T-helper 17 cell (primary cell): ENCODE measurements at regions not wholly inside any gene's neighbourhood (a gene's known extent, or its start where the extent isn't known, plus 50 kb on each side); places are given as distances from the start of the nearest gene placed in this dataset.
A peak's percentile ranks its signal among the peaks of the same experiment; 100 is the strongest.

Experiments
- ATAC-seq: fragments of 150-1000 bp; cut with Tn5 transposase; 2 replicates; pipeline ENCODE4 v1.10.0; 2021; ENCODE audit warnings: mild to moderate bottlenecking, moderate library complexity
- DNase-seq, 3 donors: peaks; one replicate each; pipeline versions ENCODE4 v3.0.0 to v3.0.0-alpha.2; 2020 to 2021
- H3K9me3 ChIP-seq: one replicate; pipeline ENCODE4 v1.7.0; 2013; ENCODE audit warnings: low read length, mild to moderate bottlenecking; ENCODE audit not compliant: control insufficient read depth, poor library complexity, severe bottlenecking
- H3K27ac Mint-ChIP-seq: one replicate; pipeline ENCODE4 v1.8.0; 2022; ENCODE audit warnings: mild to moderate bottlenecking, moderate library complexity, mixed read lengths
- H3K27me3 Mint-ChIP-seq: one replicate; pipeline ENCODE4 v1.8.0; 2022; ENCODE audit warnings: mixed read lengths
- H3K36me3 Mint-ChIP-seq: one replicate; pipeline ENCODE4 v1.8.0; 2022; ENCODE audit warnings: low read depth, mixed read lengths
- H3K4me1 Mint-ChIP-seq: one replicate; pipeline ENCODE4 v1.8.0; 2022; ENCODE audit warnings: mild to moderate bottlenecking, mixed read lengths
- H3K4me3 Mint-ChIP-seq: one replicate; pipeline ENCODE4 v1.8.0; 2022; ENCODE audit warnings: mild to moderate bottlenecking, moderate library complexity, mixed read lengths

- H3K27me3 Mint-ChIP-seq = no peaks in the 10 kb centered on the region
- H3K4me3 Mint-ChIP-seq = no peak overlapping the region
- no peak for DNase-seq
- no peak overlapping the region for H3K27ac Mint-ChIP-seq
- H3K4me1 Mint-ChIP-seq = peaks cover 22% of the 10 kb centered on the region
- no peaks in the 10 kb centered on the region for H3K9me3 ChIP-seq
- no peak for ATAC-seq
- H3K36me3 Mint-ChIP-seq = peaks cover 2% of the 10 kb centered on the region
Observed at GRCh38 chr10:60454336-60454735, 64.7 kb upstream of the ANK3 start.

- DNase-seq (no peak), ATAC-seq (no peak)
- no peaks in the 10 kb centered on the region for H3K27me3 Mint-ChIP-seq
- no peak overlapping the region for H3K27ac Mint-ChIP-seq
- H3K4me1 Mint-ChIP-seq = peaks cover 20% of the 10 kb centered on the region
- H3K9me3 ChIP-seq = no peaks in the 10 kb centered on the region
- H3K4me3 Mint-ChIP-seq = no peak overlapping the region
- H3K36me3 Mint-ChIP-seq = peaks cover 2% of the 10 kb centered on the region
Observed at GRCh38 chr10:60453036-60453435, 63.4 kb upstream of the ANK3 start.

GRCh38 chr10:60450291-60450690 lies 60.6 kb upstream of the ANK3 start:
- Mint-ChIP-seq H3K4me1 (peaks cover 29% of the 10 kb centered on the region), H3K27ac (peak overlapping the region; percentile 47), H3K4me3 (no peak overlapping the region), H3K27me3 (no peaks in the 10 kb centered on the region), H3K36me3 (peaks cover 2% of the 10 kb centered on the region)
- ATAC-seq (no peak), DNase-seq (no peak)
- H3K9me3 ChIP-seq = no peaks in the 10 kb centered on the region

- no peak for DNase-seq
- Mint-ChIP-seq H3K4me3 (no peak overlapping the region), H3K27ac (no peak overlapping the region), H3K4me1 (peaks cover 26% of the 10 kb centered on the region), H3K27me3 (no peaks in the 10 kb centered on the region), H3K36me3 (peaks cover 2% of the 10 kb centered on the region)
- no peaks in the 10 kb centered on the region for H3K9me3 ChIP-seq
- no peak for ATAC-seq
Observed at GRCh38 chr10:60448246-60448645, 58.6 kb upstream of the ANK3 start.

- H3K4me1 Mint-ChIP-seq = peaks cover 24% of the 10 kb centered on the region
- H3K27ac Mint-ChIP-seq = peak overlapping the region; percentile 43
- H3K36me3 Mint-ChIP-seq = peaks cover 2% of the 10 kb centered on the region
- DNase-seq (no peak), ATAC-seq (peak; percentile 45)
- no peaks in the 10 kb centered on the region for H3K27me3 Mint-ChIP-seq
- no peaks in the 10 kb centered on the region for H3K9me3 ChIP-seq
- peak overlapping the region; percentile 55 for H3K4me3 Mint-ChIP-seq
Observed at GRCh38 chr10:60446851-60447250, 57.2 kb upstream of the ANK3 start.

GRCh38 chr10:60446070-60446833 lies 56.6 kb upstream of the ANK3 start:
- Mint-ChIP-seq H3K27me3 (no peaks in the 10 kb centered on the region), H3K4me3 (no peak overlapping the region), H3K4me1 (peaks cover 24% of the 10 kb centered on the region), H3K27ac (peak overlapping the region; percentile 43), H3K36me3 (peaks cover 2% of the 10 kb centered on the region)
- DNase-seq = no peak
- no peaks in the 10 kb centered on the region for H3K9me3 ChIP-seq
- no peak for ATAC-seq

- ATAC-seq (no peak), DNase-seq (no peak)
- H3K4me3 Mint-ChIP-seq = no peak overlapping the region
- peak overlapping the region; percentile 51 for H3K27ac Mint-ChIP-seq
- H3K4me1 Mint-ChIP-seq = peaks cover 14% of the 10 kb centered on the region
- H3K36me3 Mint-ChIP-seq = no peaks in the 10 kb centered on the region
- no peaks in the 10 kb centered on the region for H3K27me3 Mint-ChIP-seq
- H3K9me3 ChIP-seq = no peaks in the 10 kb centered on the region
Observed at GRCh38 chr10:60444494-60445064, 54.9 kb upstream of the ANK3 start.

DNA sequence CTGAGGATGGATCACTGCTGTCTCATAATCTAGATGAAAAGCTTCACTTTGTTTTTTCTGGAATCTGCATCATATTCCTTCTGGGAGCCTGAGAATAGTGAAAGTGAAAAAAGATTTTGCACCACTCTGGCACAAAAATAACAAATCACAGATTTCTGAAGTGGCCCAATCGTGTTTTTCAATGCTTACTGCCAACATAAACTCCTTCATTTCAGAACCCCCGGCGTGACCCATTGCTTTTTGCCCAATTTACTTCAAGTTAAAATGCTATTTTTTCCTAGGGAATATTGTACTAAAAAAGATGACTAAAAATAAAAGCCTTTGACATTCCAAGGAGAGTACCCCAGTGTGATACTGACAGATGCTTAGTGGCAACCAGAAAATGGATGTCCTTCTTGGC lies 53.7 kb upstream of the ANK3 start:
- no peak overlapping the region for H3K4me3 Mint-ChIP-seq
- ATAC-seq (no peak), DNase-seq (no peak)
- no peaks in the 10 kb centered on the region for H3K27me3 Mint-ChIP-seq
- H3K36me3 Mint-ChIP-seq = no peaks in the 10 kb centered on the region
- peaks cover 12% of the 10 kb centered on the region for H3K4me1 Mint-ChIP-seq
- H3K27ac Mint-ChIP-seq = no peak overlapping the region
- H3K9me3 ChIP-seq = no peaks in the 10 kb centered on the region

- Mint-ChIP-seq H3K4me3 (no peak overlapping the region), H3K27me3 (no peaks in the 10 kb centered on the region), H3K27ac (no peak overlapping the region), H3K4me1 (peaks cover 5% of the 10 kb centered on the region), H3K36me3 (no peaks in the 10 kb centered on the region)
- no peaks in the 10 kb centered on the region for H3K9me3 ChIP-seq
- ATAC-seq (no peak), DNase-seq (no peak)
Observed at GRCh38 chr10:60441515-60441914, 51.8 kb upstream of the ANK3 start.

DNA sequence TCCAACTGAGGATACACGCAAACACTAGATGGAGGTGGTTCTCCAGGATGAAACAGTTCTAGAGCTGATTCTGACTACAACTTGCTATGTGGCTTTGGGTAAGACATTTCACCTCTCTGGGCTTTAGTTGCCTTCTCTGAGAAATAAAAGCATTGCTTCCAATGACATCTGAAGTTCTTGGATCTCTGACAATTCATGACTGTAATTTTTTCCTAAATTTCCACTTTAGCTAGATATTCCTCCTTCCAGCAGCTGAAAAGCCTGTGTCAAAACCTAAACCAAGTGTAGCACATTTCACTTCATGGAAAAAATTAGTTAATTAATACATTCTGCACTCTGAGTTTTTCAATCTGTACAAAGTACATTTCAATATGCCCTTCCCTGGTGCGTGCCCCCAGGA lies 50.0 kb upstream of the ANK3 start:
- H3K9me3 ChIP-seq = no peaks in the 10 kb centered on the region
- Mint-ChIP-seq H3K36me3 (no peaks in the 10 kb centered on the region), H3K4me1 (peaks cover 3% of the 10 kb centered on the region), H3K4me3 (no peak overlapping the region), H3K27ac (peak overlapping the region; percentile 29), H3K27me3 (no peaks in the 10 kb centered on the region)
- ATAC-seq = no peak
- no peak for DNase-seq
